DMS 273 (cell line): ENCODE measurements at regions not wholly inside any gene's neighbourhood (a gene's known extent, or its start where the extent isn't known, plus 50 kb on each side); places are given as distances from the start of the nearest gene placed in this dataset.

Experiments used
- DNase-seq: peaks from one replicate; lab custom pipeline; 2025; ENCODE audit not compliant: unreplicated experiment; lab: John Stamatoyannopoulos, UW

DNA sequence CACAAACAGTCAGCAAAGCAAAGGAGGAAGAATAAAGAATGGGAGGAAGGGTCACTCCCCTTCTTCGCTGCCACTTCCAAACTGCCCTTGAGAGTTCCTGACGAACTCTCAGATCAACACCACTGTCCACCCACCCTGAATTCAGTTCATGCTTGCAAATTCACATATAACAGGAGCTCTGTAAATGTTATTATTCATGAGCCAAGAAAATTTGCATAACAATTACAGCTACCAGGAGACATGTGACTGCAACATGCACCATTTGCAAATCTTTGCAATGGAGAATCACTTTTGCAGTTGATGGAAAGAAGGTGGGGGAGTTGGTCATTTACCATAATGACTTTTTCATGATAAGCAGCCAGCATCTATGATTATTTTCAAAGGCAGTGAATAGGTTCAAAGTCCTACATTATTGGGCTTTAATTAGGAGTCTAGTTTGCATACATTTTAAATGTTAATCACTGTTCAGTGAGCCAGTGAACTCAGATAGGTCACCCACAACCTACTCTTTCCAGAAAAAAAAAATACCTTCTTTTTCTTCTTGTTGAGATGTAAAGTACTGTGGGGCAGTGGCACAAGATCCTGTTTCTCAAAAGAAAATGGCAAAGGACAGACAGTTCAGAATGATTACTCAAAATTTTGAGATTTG lies 149.7 kb downstream of the CAAP1 start:
- DNase-seq, result no peak

GRCh38 chr9:26735160-26735559 lies 157.4 kb downstream of the CAAP1 start:
- no peak for DNase-seq

GRCh38 chr9:26729187-26729586 lies 163.4 kb downstream of the CAAP1 start:
- DNase-seq, result no peak

DNA sequence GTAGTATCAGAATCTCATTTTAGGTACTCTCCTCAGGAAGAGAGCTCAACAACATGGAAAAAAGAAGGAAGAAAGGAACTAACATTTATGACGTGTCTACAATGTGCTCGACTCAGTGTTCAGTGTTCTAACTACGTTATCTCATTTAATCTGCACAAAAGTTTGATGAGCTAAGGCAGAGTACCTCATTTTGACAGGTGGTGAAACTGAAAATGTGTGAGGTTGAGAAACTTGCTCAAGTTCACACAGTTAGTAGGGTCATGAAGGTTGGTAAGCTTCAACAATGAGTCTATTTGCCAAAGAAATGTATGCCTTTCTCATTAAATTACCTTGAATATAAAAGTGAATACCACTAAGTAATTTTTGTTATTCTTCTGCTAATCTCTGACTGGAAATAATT lies 165.1 kb downstream of the CAAP1 start:
- no peak for DNase-seq

DNA sequence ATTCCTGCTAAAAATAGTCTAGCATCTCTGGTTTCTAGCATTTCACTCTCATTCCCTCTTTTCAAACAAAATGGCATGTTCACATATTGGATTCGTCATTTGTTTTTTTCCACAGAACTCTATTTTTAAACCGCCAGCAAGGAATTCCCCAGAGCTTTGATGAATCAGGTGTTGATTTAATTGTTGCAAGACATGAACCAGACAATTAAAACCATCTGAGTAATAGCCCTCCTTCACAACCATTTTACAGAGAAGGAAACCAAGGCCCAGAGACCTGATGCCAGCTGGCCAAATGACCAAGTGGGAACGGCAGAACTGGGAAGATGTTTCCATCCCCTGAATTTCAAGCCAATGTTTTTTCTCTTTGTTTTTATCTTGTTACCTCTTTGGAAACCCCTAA lies 167.0 kb downstream of the CAAP1 start:
- DNase-seq, result no peak

DNA sequence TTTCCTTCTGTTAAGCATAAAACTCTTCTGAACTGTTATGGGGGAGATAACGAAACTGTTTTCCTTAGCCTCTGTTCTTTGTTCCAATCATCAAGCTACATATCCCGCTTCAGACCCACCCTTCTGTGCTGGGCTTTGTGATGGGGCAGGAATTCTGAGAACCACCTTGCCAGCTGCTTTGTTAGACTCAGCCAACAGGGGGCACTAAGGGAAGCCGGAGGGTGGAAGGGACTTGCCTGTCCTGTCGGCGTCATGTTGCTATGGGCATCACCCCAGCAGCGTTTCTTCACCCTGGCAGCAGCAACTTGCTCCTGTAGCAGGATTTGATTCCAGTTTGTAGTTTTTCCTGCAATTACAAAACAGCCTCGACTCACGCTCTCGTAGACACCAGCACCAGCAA lies 169.1 kb downstream of the CAAP1 start:
- peak; percentile 73 for DNase-seq

- no peak for DNase-seq
Observed at GRCh38 chr9:26722755-26723154, 169.8 kb downstream of the CAAP1 start.

DNA sequence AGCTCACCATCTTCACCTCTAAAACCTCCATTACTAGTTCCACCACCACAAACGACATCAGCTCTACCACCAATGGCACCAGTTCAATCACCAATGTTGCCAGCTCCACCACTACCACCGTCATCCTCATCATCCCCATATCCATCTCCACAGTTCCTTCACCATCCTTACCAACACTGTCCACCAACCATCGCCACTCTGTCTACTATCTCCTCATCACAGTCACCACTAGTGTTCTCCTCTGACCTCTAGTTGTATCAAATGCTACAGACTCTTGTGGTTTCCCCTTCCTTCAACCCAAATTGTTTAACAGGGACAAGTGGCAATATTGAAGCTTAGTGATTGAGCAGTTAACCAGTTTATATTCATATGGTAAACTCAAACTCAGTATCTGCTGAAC lies 182.6 kb downstream of the CAAP1 start:
- no peak for DNase-seq

DNA sequence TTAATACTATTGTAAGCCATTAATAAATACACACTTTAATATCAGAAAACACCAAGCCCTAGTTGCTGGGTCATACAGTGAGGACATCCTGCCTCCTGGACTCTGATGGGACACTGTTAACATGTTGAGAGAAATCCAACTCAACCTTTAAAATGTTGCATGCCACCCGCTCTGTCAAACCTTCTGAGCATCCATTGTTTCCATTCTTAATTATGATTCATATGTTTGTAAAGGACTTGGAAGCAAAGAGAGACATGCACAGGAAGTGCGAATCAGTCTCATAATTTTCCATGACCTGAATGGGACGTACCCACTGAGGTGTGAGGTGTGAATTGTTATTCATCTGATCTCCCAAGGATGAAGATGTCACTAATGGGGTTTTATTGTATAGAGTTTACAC lies 186.4 kb downstream of the CAAP1 start:
- no peak for DNase-seq

DNA sequence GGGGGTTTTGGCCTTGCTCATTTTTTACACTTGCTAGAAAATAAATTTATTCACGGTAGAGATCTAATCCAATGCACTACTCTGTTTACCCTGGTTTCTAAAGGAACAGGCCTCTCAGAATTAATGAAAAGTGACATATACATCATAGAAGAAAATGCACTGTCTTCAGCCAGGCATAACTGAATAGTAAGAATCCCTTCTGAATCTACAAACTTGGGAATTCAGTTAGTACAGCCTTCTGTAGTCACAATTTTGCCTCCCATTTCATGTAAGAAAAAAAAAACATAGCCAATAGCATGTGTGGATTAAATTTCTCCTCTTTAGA lies 197.3 kb downstream of the CAAP1 start:
- no peak for DNase-seq

DNA sequence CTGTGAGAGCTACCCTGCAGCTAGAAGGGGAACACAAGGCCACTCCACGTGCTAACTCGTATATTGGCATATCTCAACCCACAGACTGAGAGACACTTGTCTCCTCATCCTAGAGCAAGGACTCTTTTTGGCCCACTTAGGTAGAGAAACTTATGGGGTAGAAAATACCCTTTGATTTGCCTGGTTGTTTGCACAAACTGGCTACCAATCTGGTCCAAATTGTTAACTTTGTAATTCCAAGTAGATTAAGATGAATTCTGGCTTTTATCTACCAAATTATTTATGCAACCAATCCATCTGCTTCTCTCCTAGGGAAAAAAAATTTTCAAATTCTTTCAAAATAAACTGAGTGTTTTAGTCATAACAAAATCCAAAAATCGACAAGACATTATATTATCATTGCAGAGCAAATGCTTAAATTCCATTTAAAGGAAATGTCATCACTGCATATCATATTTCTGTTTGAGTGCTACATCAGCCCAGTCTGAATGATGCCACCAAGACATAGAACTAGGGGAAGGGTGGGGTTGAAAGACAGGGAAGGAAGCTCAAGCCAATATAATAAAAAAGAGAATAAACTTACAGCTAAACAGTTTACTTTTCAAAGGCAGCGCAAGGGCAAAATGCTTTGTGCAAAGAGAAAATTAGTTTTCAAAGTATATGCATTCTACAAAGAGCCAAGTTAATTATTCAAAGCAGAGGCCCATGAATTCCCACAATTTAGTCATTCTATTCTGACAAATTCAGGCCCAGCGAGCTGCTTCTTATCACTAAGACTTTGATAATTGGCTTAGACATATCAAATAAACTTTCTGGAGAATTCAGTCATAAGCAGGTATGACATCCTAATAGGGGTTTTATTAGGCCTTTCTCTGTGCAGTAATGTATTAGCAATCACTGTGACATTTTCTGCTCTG lies 198.0 kb downstream of the CAAP1 start:
- no peak for DNase-seq

DNA sequence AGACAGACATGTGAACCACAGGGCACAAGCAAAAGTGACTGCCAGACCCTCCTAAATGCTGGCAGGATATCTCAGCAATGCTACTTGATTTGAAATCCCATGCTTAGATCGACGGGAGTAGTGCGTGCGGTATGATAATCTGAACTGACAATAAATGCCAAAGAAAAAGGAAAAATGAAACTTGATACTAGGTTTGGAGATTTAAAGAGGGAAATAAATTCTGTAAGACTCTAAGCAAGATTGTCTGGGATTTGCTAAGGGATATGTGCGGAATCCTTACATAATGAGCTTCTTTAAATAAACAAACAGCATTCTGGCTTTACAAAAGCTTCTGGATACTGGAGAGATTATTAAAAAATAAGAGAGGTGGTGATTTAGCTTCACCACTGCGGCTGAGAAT lies 203.6 kb downstream of the CAAP1 start:
- no peak for DNase-seq

GRCh38 chr9:26687421-26687820 lies 205.2 kb downstream of the CAAP1 start:
- no peak for DNase-seq

GRCh38 chr9:26685818-26686217 lies 206.8 kb downstream of the CAAP1 start:
- DNase-seq, result no peak

- DNase-seq, result no peak
Observed at GRCh38 chr9:26684029-26684428, 208.6 kb downstream of the CAAP1 start.

- DNase-seq, result no peak
Observed at GRCh38 chr9:26682796-26683496, 209.7 kb downstream of the CAAP1 start.

DNA sequence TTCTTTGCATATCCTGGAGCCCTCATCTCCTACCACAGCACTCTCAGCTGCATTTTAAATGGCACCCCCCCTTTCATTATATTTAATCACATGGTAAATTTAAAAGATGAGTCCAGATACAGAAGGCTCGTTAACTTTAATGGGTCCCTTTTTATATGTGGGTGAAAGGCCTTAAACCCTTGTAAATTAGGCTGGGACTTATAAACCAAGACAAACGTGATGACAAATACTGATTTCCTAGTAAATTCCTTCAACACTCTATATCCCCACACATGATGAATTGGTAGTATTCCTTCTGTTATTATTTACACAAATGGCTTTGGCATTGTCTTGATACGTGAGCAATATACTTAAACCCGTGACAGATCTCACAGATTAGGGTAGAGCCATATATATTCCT lies 210.6 kb downstream of the CAAP1 start:
- no peak for DNase-seq

- no peak for DNase-seq
Observed at GRCh38 chr9:26677965-26678706, 214.5 kb downstream of the CAAP1 start.

GRCh38 chr9:26675035-26675434 lies 217.6 kb downstream of the CAAP1 start:
- no peak for DNase-seq

DNA sequence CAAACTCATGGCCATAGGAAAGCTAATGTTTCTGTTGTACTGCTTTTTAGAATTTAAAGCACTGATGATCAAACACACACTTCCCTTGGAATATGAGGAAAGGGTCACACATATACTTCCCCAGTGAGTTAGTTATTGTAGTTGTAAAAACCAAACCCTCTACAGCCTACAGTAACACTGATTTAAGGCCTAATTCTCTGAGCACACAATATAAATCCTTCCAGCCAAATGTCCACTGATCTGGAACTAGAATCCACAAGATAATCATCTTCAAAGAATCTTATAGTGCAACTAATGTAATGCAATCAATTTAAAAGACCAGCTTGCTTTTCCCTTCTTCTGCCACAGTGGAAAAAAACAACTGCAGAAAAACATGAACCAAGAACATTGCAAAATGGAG lies 219.3 kb downstream of the CAAP1 start:
- no peak for DNase-seq
